Sigmoid colon (tissue), 4 donors: ENCODE measurements at regions not wholly inside any gene's neighbourhood (a gene's known extent, or its start where the extent isn't known, plus 50 kb on each side); places are given as distances from the start of the nearest gene placed in this dataset.

Experiments used
- CTCF ChIP-seq, 4 experiments: fragments of 450-650 bp in 3 of 4; fragments of 200-600 bp in 1 of 4; IDR thresholded peaks; one replicate each; pipeline ENCODE4 v1.5.1; 2016 to 2019; ENCODE audit warnings: antibody characterized with exemption in 4 of 4, mild to moderate bottlenecking in 3 of 4, moderate library complexity in 2 of 4
- POLR2A ChIP-seq, 2 donors: fragments of 450-650 bp; IDR thresholded peaks; one replicate each; pipeline ENCODE4 v1.6.1; 2016; ENCODE audit warnings: antibody characterized with exemption in 2 of 2, mild to moderate bottlenecking in 2 of 2, moderate library complexity in 2 of 2
- POLR2AphosphoS5 ChIP-seq, 4 donors: sonication (generic); formaldehyde crosslinking; IDR thresholded peaks; one replicate each; pipeline ENCODE4 v1.6.1; 2017; ENCODE audit warnings: antibody characterized with exemption in 4 of 4

GRCh38 chr10:29776246-29776645, 141.5 kb upstream of the SVIL start:
- no peak for TF ChIP-seq POLR2AphosphoS5 (IDR thresholded peaks at IDR 0.05)
- no peak for TF ChIP-seq CTCF (IDR thresholded peaks at IDR 0.05)
- no peak for TF ChIP-seq POLR2A (IDR thresholded peaks at IDR 0.05)
